K562 (cell line): ENCODE measurements at regions not wholly inside any gene's neighbourhood (a gene's known extent, or its start where the extent isn't known, plus 50 kb on each side); places are given as distances from the start of the nearest gene placed in this dataset.

Source experiments
- ARID1B ChIP-seq: fragments of 450-650 bp; IDR thresholded peaks from 2 replicates; pipeline ENCODE4 v1.6.1; 2016; ENCODE audit warnings: antibody characterized with exemption, mild to moderate bottlenecking, inconsistent platforms
- GABPA ChIP-seq: fragments of 200-800 bp; sonication (Bioruptor generic); conservative IDR thresholded peaks from 2 replicates; pipeline ENCODE4 v1.6.1; 2016; ENCODE audit warnings: low read depth, missing genetic modification characterization, missing compliant biosample characterization
- NBN ChIP-seq: fragments of 450-650 bp; IDR thresholded peaks from 2 replicates; pipeline ENCODE4 v1.6.1; 2016; ENCODE audit warnings: low read depth, mild to moderate bottlenecking
- POLR2AphosphoS5 ChIP-seq: IDR thresholded peaks from 2 replicates; pipeline ENCODE4 v1.6.1; 2011; ENCODE audit warnings: mild to moderate bottlenecking, low read depth, low read length, moderate library complexity; ENCODE audit not compliant: control insufficient read depth, insufficient read depth
- RUNX1 ChIP-seq: sonication (generic); IDR thresholded peaks from 2 replicates; pipeline ENCODE4 v1.6.1; 2016; ENCODE audit warnings: antibody characterized with exemption, low read depth
- TAF15 ChIP-seq: fragments of 200-400 bp; formaldehyde crosslinking; IDR thresholded peaks from 2 replicates; pipeline ENCODE4 v1.6.1; 2017; ENCODE audit warnings: mild to moderate bottlenecking, low read depth, low read length, moderate library complexity
- THRA ChIP-seq: fragments of 450-650 bp; IDR thresholded peaks from 2 replicates; pipeline ENCODE4 v1.6.1; 2017; ENCODE audit warnings: mild to moderate bottlenecking, moderate library complexity
- TRIM24 ChIP-seq, 2 experiments: fragments of 450-650 bp; IDR thresholded peaks; 2 replicates each; pipeline ENCODE4 v1.6.1; 2016

GRCh38 chr4:154044108-154044531 lies 255.2 kb upstream of the SFRP2 start:
- TF ChIP-seq RUNX1 (no peak), GABPA (tag) (no peak), THRA (no peak), TAF15 (no peak), NBN (no peak), ARID1B (no peak), POLR2AphosphoS5 (no peak), TRIM24 (IDR thresholded peaks at IDR 0.05) (no peak)
